H9 (cell line): ENCODE measurements at regions not wholly inside any gene's neighbourhood (a gene's known extent, or its start where the extent isn't known, plus 50 kb on each side); places are given as distances from the start of the nearest gene placed in this dataset.

Experiments used
- DNase-seq: peaks from one replicate; pipeline ENCODE4 v3.0.0-alpha.2; 2017
- H2AFZ ChIP-seq: one replicate; pipeline ENCODE4 v1.6.1; 2013; ENCODE audit warnings: mild to moderate bottlenecking, low read length, control low read depth, moderate library complexity
- H2AK5ac ChIP-seq: 2 replicates; pipeline ENCODE4 v1.6.1; 2013; ENCODE audit warnings: low read length, control low read depth, mixed read lengths; ENCODE audit not compliant: insufficient read length
- H2BK120ac ChIP-seq: one replicate; pipeline ENCODE4 v1.6.1; 2013; ENCODE audit warnings: low read depth, mild to moderate bottlenecking, low read length, control low read depth, inconsistent platforms; ENCODE audit not compliant: poor library complexity, severe bottlenecking
- H2BK12ac ChIP-seq: 2 replicates; pipeline ENCODE4 v1.6.1; 2013; ENCODE audit warnings: low read length, control low read depth, mixed read lengths, low read depth; ENCODE audit not compliant: insufficient read length
- H2BK15ac ChIP-seq: 2 replicates; pipeline ENCODE4 v1.6.1; 2013; ENCODE audit warnings: low read depth, low read length, control low read depth
- H2BK20ac ChIP-seq: one replicate; pipeline ENCODE4 v1.6.1; 2013; ENCODE audit warnings: low read depth, mild to moderate bottlenecking, low read length, control low read depth, inconsistent platforms; ENCODE audit not compliant: poor library complexity, severe bottlenecking
- H2BK5ac ChIP-seq: 2 replicates; pipeline ENCODE4 v1.6.1; 2013; ENCODE audit warnings: low read length, control low read depth, mixed read lengths; ENCODE audit not compliant: insufficient read length
- H3K14ac ChIP-seq: 2 replicates; pipeline ENCODE4 v1.6.1; 2013; ENCODE audit warnings: low read length, control low read depth; ENCODE audit not compliant: insufficient read depth
- H3K18ac ChIP-seq: 2 replicates; pipeline ENCODE4 v1.6.1; 2013; ENCODE audit warnings: low read depth, mild to moderate bottlenecking, mixed read lengths, low read length, control low read depth; ENCODE audit not compliant: insufficient read length
- H3K23ac ChIP-seq: 2 replicates; pipeline ENCODE4 v1.6.1; 2013; ENCODE audit warnings: low read length, control low read depth, mixed read lengths, low read depth; ENCODE audit not compliant: insufficient read length
- H3K23me2 ChIP-seq: 2 replicates; pipeline ENCODE4 v1.6.1; 2013; ENCODE audit warnings: low read depth, mild to moderate bottlenecking, mixed read lengths, low read length, control low read depth; ENCODE audit not compliant: insufficient read length, poor library complexity, severe bottlenecking
- H3K27ac ChIP-seq: 2 replicates; pipeline ENCODE4 v1.5.1; 2013; ENCODE audit warnings: low read length, control low read depth, mixed read lengths, low read depth; ENCODE audit not compliant: insufficient read length
- H3K27me3 ChIP-seq: 2 replicates; pipeline ENCODE4 v1.6.1; 2013; ENCODE audit warnings: low read length, control low read depth, inconsistent platforms; ENCODE audit not compliant: insufficient read depth
- H3K4ac ChIP-seq: 2 replicates; pipeline ENCODE4 v1.6.1; 2013; ENCODE audit warnings: low read depth, mild to moderate bottlenecking, control low read depth, inconsistent platforms, low read length, moderate library complexity
- H3K4me1 ChIP-seq: 2 replicates; pipeline ENCODE4 v1.6.1; 2013; ENCODE audit warnings: low read length, control low read depth, inconsistent platforms; ENCODE audit not compliant: insufficient read depth
- H3K4me2 ChIP-seq: 2 replicates; pipeline ENCODE4 v1.6.1; 2013; ENCODE audit warnings: low read length, control low read depth, mixed read lengths; ENCODE audit not compliant: insufficient read length, insufficient read depth
- H3K56ac ChIP-seq: 2 replicates; pipeline ENCODE4 v1.6.1; 2013; ENCODE audit warnings: low read depth, mild to moderate bottlenecking, mixed read lengths, low read length, control low read depth; ENCODE audit not compliant: insufficient read length
- H3K79me1 ChIP-seq: 2 replicates; pipeline ENCODE4 v1.6.1; 2013; ENCODE audit warnings: low read depth, mild to moderate bottlenecking, moderate library complexity, low read length, control low read depth, inconsistent platforms; ENCODE audit not compliant: insufficient read depth, poor library complexity, severe bottlenecking
- H3K79me2 ChIP-seq: 2 replicates; pipeline ENCODE4 v1.6.1; 2013; ENCODE audit warnings: low read length, control low read depth, inconsistent platforms; ENCODE audit not compliant: insufficient read depth
- H3K9ac ChIP-seq: 2 replicates; pipeline ENCODE4 v1.6.1; 2013; ENCODE audit warnings: low read length, control low read depth, mixed read lengths; ENCODE audit not compliant: insufficient read length; ENCODE audit errors: extremely low read depth
- H3K9me3 ChIP-seq: one replicate; pipeline ENCODE4 v1.6.1; 2013; ENCODE audit warnings: low read depth, low read length, inconsistent platforms; ENCODE audit not compliant: control insufficient read depth
- H3T11ph ChIP-seq: one replicate; pipeline ENCODE4 v1.6.1; 2013; ENCODE audit warnings: mild to moderate bottlenecking, low read length, control low read depth, inconsistent platforms
- H4K20me1 ChIP-seq: one replicate; pipeline ENCODE4 v1.6.1; 2013; ENCODE audit not compliant: control insufficient read depth, insufficient read length, insufficient read depth
- H4K5ac ChIP-seq: 2 replicates; pipeline ENCODE4 v1.6.1; 2013; ENCODE audit warnings: low read depth, mild to moderate bottlenecking, mixed read lengths, low read length, control low read depth; ENCODE audit not compliant: insufficient read length
- H4K8ac ChIP-seq: replicated peaks from 2 replicates; pipeline ENCODE4 v1.6.1; 2013; ENCODE audit warnings: low read length, control low read depth, mixed read lengths, low read depth; ENCODE audit not compliant: insufficient read length
- H4K91ac ChIP-seq: 2 replicates; pipeline ENCODE4 v1.6.1; 2013; ENCODE audit warnings: low read depth, mild to moderate bottlenecking, moderate library complexity, mixed read lengths, low read length, control low read depth; ENCODE audit not compliant: insufficient read length
- H3K27ac Mint-ChIP-seq, 3 experiments: 2 replicates in 2 of 3; 3 replicates in 1 of 3; pipeline ENCODE4 v1.8.0; 2020 to 2021; ENCODE audit warnings: mixed read lengths in 3 of 3, mild to moderate bottlenecking in 1 of 3, moderate library complexity in 1 of 3
- H3K27me3 Mint-ChIP-seq: 2 replicates; pipeline ENCODE4 v1.8.0; 2021; ENCODE audit warnings: low read depth, mild to moderate bottlenecking, moderate library complexity, mixed read lengths
- H3K36me3 Mint-ChIP-seq, 3 experiments: 2 replicates in 2 of 3; 3 replicates in 1 of 3; pipeline ENCODE4 v1.8.0; 2020 to 2021; ENCODE audit warnings: low read depth in 3 of 3, mixed read lengths in 3 of 3; ENCODE audit not compliant: insufficient read depth in 1 of 3
- H3K4me1 Mint-ChIP-seq, 2 experiments: 2 replicates each; pipeline ENCODE4 v1.8.0; 2020; ENCODE audit warnings: mixed read lengths in 2 of 2
- H3K4me3 Mint-ChIP-seq, 2 experiments: 2 replicates in 1 of 2; 3 replicates in 1 of 2; pipeline ENCODE4 v1.8.0; 2020 to 2021; ENCODE audit warnings: mild to moderate bottlenecking in 2 of 2, mixed read lengths in 2 of 2, moderate library complexity in 1 of 2
- H3K9me3 Mint-ChIP-seq, 2 experiments: 2 replicates in 1 of 2; 3 replicates in 1 of 2; pipeline ENCODE4 v1.8.0; 2020; ENCODE audit warnings: mild to moderate bottlenecking in 2 of 2, mixed read lengths in 2 of 2, moderate library complexity in 1 of 2
- WGBS: extraction: QIAGEN DNeasy Blood & Tissue Kit; methylation state at CpG from one replicate; pipeline ENCODE4 v1.1.7; 2013; ENCODE audit warnings: missing lambda C conversion rate, low lambda C conversion rate, mixed read lengths; ENCODE audit not compliant: insufficient read length; ENCODE audit errors: extremely low coverage; 5-methylcytosine and 5-hydroxymethylcytosine counted together
- TF ChIP-seq, protein P1 (sequence below): fragments of 200-600 bp; sonication (generic); conservative IDR thresholded peaks from 3 replicates; pipeline ENCODE4 v1.8.0; 2021; ENCODE audit warnings: antibody characterized with exemption, mild to moderate bottlenecking

- TF ChIP-seq, protein P1, sequence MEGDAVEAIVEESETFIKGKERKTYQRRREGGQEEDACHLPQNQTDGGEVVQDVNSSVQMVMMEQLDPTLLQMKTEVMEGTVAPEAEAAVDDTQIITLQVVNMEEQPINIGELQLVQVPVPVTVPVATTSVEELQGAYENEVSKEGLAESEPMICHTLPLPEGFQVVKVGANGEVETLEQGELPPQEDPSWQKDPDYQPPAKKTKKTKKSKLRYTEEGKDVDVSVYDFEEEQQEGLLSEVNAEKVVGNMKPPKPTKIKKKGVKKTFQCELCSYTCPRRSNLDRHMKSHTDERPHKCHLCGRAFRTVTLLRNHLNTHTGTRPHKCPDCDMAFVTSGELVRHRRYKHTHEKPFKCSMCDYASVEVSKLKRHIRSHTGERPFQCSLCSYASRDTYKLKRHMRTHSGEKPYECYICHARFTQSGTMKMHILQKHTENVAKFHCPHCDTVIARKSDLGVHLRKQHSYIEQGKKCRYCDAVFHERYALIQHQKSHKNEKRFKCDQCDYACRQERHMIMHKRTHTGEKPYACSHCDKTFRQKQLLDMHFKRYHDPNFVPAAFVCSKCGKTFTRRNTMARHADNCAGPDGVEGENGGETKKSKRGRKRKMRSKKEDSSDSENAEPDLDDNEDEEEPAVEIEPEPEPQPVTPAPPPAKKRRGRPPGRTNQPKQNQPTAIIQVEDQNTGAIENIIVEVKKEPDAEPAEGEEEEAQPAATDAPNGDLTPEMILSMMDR = no peak
- Histone ChIP-seq H3K79me2 (no peaks in the 10 kb centered on the region), H3K79me1 (no peaks in the 10 kb centered on the region), H3K18ac (no peak overlapping the region), H2BK120ac (no peak overlapping the region), H3K4me2 (no peak overlapping the region), H2BK15ac (no peak overlapping the region), H3K27ac (no peak overlapping the region), H4K8ac (no peak overlapping the region), H2BK12ac (no peak overlapping the region), H3K56ac (no peak overlapping the region), H3K14ac (no peak overlapping the region), H2AFZ (no peak overlapping the region), H2BK20ac (no peak overlapping the region), H4K20me1 (no peaks in the 10 kb centered on the region), H2AK5ac (no peak overlapping the region), H3K27me3 (no peaks in the 10 kb centered on the region), H3K23me2 (no peaks in the 10 kb centered on the region), H3K4me1 (no peaks in the 10 kb centered on the region), H4K5ac (no peak overlapping the region), H3K4ac (no peak overlapping the region), H3K9me3 (no peaks in the 10 kb centered on the region), H3K23ac (no peak overlapping the region), H4K91ac (no peak overlapping the region), H2BK5ac (no peak overlapping the region), H3K9ac (no peak overlapping the region), H3T11ph (no peak overlapping the region)
- no CpG with 5 or more reads among the region's 1 CpG for WGBS
- peaks cover 0 to 4% (median 0%) of the 10 kb centered on the region in 3 experiments; a peak in 1 of 7 replicates for H3K36me3 Mint-ChIP-seq
- H3K9me3 Mint-ChIP-seq = no peaks in the 10 kb centered on the region
- H3K27me3 Mint-ChIP-seq = no peaks in the 10 kb centered on the region
- no peaks in the 10 kb centered on the region for H3K4me1 Mint-ChIP-seq
- no peak for DNase-seq
- no peak overlapping the region for H3K27ac Mint-ChIP-seq
- H3K4me3 Mint-ChIP-seq = no peak overlapping the region
Observed at GRCh38 chr4:177239477-177239876, 70.2 kb upstream of the NEIL3 start.
